ENCODE measurements at regions not wholly inside any gene's neighbourhood (a gene's known extent, or its start where the extent isn't known, plus 50 kb on each side); places are given as distances from the start of the nearest gene placed in this dataset.
"Not testable (repeated sequence)": the region's sequence is repeated elsewhere in the genome, so short reads cannot be mapped to it uniquely, and the experiment has no call there.

GRCh38 chr9:31587146-31587545, 797.3 kb upstream of the ACO1 start:
- no peak for DNase-seq

- DNase-seq = no peak
Observed at GRCh38 chr9:31588006-31588405, 796.4 kb upstream of the ACO1 start.

- no peak for DNase-seq
Observed at GRCh38 chr9:31588756-31589155, 795.7 kb upstream of the ACO1 start.

GRCh38 chr9:31590091-31590490, 794.4 kb upstream of the ACO1 start:
- no peak for DNase-seq

GRCh38 chr9:31597086-31597485, 787.4 kb upstream of the ACO1 start:
- not testable (repeated sequence) for DNase-seq

- DNase-seq = no peak
Observed at GRCh38 chr9:31597977-31598376, 786.5 kb upstream of the ACO1 start.

- DNase-seq = no peak
Observed at GRCh38 chr9:31601666-31602065, 782.8 kb upstream of the ACO1 start.

- DNase-seq = no peak
Observed at GRCh38 chr9:31604531-31604930, 779.9 kb upstream of the ACO1 start.

GRCh38 chr9:31605164-31605563, 779.3 kb upstream of the ACO1 start:
- DNase-seq = no peak

GRCh38 chr9:31606678-31607077, 777.8 kb upstream of the ACO1 start:
- no peak for DNase-seq

GRCh38 chr9:31608416-31608815, 776.0 kb upstream of the ACO1 start:
- no peak for DNase-seq

- DNase-seq = no peak
Observed at GRCh38 chr9:31608881-31609280, 775.6 kb upstream of the ACO1 start.

GRCh38 chr9:31612336-31613030, 772.0 kb upstream of the ACO1 start:
- DNase-seq = no peak

GRCh38 chr9:31615966-31616365, 768.5 kb upstream of the ACO1 start:
- no peak for DNase-seq

- no peak for DNase-seq
Observed at GRCh38 chr9:31623511-31623910, 760.9 kb upstream of the ACO1 start.

- DNase-seq = no peak
Observed at GRCh38 chr9:31629292-31629691, 755.2 kb upstream of the ACO1 start.

- no peak for DNase-seq
Observed at GRCh38 chr9:31637265-31637664, 747.2 kb upstream of the ACO1 start.

GRCh38 chr9:31637861-31638260, 746.6 kb upstream of the ACO1 start:
- no peak for DNase-seq

GRCh38 chr9:31639451-31639850, 745.0 kb upstream of the ACO1 start:
- DNase-seq = no peak

GRCh38 chr9:31669311-31669710, 715.1 kb upstream of the ACO1 start:
- DNase-seq = no peak

GRCh38 chr9:31671011-31671410, 713.4 kb upstream of the ACO1 start:
- no peak for DNase-seq

- DNase-seq = no peak
Observed at GRCh38 chr9:31674264-31674663, 710.2 kb upstream of the ACO1 start.

- DNase-seq = no peak
Observed at GRCh38 chr9:31677415-31677814, 707.0 kb upstream of the ACO1 start.

- no peak for DNase-seq
Observed at GRCh38 chr9:31677877-31678276, 706.6 kb upstream of the ACO1 start.

- no peak for DNase-seq
Observed at GRCh38 chr9:31683116-31683515, 701.3 kb upstream of the ACO1 start.

- DNase-seq = no peak
Observed at GRCh38 chr9:31697956-31698355, 686.5 kb upstream of the ACO1 start.

Data from 8988T (cell line).